ENCODE measurements at regions not wholly inside any gene's neighbourhood (a gene's known extent, or its start where the extent isn't known, plus 50 kb on each side); places are given as distances from the start of the nearest gene placed in this dataset.

- TF ChIP-seq CTCF (optimal IDR thresholded peaks at IDR 0.05 in 1 of 3, IDR thresholded peaks at IDR 0.05 in 1 of 3, conservative IDR thresholded peaks at IDR 0.05 in 1 of 3; ENCODE audit: extremely low read depth in 1 of 3, insufficient read depth in 2 of 3, low read length in 3 of 3) (no peak), EZH2 (IDR thresholded peaks at IDR 0.05; ENCODE audit: low read length) (no peak)
Observed at GRCh38 chr14:47874350-47874749, 198.9 kb upstream of the MDGA2 start.
